M059J (cell line): ENCODE measurements at regions not wholly inside any gene's neighbourhood (a gene's known extent, or its start where the extent isn't known, plus 50 kb on each side); places are given as distances from the start of the nearest gene placed in this dataset.
A peak's percentile ranks its signal among the peaks of the same experiment; 100 is the strongest.
"Not testable (repeated sequence)": the region's sequence is repeated elsewhere in the genome, so short reads cannot be mapped to it uniquely, and the experiment has no call there.

Experiments used
- DNase-seq: peaks from one replicate; pipeline ENCODE4 v3.0.0-alpha.2; 2012; ENCODE audit warnings: low read depth

DNA sequence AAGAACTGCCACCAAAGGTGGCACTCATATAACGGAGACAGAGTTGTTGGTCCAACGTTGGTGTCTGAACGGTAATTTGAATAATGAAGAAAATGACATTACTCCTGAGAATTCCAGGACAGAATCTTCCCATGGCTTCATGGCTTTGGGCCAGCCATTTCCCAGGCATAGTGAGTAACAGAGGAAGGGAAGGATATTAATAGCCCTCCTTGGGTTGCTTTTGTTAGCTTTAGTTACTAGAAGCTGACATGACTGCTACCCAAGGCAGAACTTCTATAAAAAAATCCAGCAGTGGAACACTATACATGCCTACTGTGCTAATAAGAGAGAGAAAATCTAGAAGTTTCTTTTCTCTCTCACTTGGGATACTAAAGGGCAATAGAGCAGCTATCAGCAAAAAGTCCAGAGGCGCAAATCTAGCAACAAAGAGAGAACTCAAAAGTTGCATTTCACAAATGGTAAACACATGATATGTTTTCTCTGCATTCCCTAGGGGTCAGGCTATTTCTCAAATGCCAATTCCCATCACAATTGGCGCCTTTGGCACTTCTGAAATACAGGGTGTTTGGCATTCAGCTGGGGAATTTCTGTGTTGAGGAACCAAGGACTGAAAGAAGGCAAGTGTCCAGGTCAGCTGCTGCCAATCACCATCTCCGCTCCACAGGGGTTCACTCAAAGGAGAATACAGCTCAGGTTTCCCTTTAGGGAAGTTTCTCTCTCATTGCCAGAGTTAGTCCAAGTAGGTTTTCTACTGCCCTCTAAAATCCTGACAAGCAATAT is 160.8 kb upstream of the KYNU start:
- DNase-seq = peak; percentile 36

GRCh38 chr2:142714600-142714999 is 162.9 kb upstream of the KYNU start:
- no peak for DNase-seq

GRCh38 chr2:142710336-142710735 is 167.1 kb upstream of the KYNU start:
- no peak for DNase-seq

GRCh38 chr2:142707318-142707717 is 170.1 kb upstream of the KYNU start:
- no peak for DNase-seq

DNA sequence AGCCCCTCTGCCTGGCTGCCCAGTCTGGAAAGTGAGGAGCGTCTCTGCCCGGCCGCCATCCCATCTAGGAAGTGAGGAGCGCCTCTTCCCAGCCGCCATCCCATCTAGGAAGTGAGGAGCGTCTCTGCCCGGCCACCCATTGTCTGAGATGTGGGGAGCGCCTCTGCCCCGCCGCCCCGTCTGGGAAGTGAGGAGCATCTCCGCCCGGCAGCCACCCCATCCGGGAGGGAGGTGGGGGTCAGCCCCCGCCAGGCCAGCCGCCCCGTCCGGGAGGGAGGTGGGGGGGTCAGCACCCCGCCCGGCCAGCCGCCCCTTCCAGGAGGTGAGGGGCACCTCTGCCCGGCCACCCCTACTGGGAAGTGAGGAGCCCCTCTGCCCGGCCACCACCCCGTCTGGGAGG is 175.1 kb upstream of the KYNU start:
- DNase-seq = not testable (repeated sequence)

DNA sequence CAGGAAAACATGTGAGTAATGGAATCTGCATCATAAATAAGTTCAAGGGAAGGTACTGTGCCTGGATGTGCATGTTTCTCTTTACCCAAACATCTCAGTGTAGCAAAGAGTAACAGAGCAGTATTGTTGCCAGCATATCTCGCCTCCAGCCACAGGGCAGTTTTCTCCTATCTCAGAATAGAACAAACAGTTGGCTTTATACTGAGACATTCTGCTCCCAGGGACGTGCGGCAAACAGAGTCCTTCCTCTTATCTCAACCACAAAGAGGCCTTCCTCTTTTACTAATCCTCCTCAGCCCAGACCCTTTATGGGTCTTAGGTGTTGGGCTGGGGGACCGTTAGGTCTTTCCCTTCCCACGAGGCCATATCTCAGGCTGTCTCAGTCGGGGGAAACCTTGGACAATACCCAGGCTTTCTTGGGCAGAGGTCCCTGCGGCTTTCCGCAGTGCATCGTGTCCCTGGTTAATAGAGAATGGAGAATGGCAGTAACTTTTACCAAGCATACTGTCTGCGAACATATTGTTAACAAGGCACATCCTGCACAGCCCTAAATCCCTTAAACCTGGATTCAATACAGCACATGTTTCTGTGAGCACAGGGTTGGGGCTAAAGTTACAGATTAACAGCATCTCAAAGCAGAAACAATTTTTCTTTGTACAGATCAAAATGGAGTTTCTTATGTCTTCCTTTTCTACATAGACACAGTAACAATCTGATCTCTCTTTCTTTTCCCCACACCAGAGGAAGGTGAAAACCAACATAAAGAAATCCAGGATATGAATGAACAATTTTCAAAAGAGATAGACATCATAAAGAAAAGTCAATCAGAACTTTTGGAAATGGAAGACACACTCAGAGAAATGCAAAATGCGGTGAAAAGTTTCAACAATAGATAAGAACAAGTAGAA is 181.9 kb upstream of the KYNU start:
- DNase-seq = not testable (repeated sequence)

GRCh38 chr2:142694282-142694681 is 183.2 kb upstream of the KYNU start:
- no peak for DNase-seq

DNA sequence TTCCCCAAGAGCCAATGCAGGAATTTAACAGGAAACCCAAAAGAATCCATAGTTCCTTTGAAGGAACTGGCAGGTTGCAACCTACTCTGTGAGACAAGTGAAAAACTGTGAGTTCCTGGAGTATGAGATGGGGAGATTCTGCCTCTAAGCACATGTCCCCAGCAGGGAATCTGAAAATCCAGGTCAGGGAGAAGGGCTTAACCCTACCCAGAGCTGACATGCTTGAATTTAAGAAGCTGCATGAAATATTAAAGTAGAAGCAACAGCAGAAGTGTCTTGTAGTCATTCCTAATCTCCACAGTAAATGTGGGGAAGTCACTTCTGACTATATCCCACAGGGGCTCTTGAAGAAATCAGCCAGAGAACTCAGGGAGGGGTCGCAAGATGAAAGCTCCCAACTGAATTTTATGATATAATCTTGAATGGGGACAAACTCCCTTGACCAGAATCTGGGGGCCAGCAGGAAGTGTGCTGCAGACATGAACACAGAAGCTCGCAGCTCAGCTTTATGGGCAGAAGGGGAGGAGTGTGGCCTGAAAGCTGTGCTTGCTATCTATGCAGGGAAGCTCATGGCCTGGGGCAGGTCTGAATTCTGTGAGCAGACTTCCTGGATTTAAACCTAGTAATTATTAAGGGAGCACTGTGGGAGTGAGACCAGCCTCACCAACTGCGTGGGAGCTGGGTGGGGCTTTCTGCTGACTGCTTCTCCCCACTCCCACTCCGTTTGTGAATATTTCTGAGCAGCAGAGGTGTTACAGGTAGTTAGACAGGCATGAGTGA is 184.1 kb upstream of the KYNU start:
- DNase-seq = peak; percentile 6

DNA sequence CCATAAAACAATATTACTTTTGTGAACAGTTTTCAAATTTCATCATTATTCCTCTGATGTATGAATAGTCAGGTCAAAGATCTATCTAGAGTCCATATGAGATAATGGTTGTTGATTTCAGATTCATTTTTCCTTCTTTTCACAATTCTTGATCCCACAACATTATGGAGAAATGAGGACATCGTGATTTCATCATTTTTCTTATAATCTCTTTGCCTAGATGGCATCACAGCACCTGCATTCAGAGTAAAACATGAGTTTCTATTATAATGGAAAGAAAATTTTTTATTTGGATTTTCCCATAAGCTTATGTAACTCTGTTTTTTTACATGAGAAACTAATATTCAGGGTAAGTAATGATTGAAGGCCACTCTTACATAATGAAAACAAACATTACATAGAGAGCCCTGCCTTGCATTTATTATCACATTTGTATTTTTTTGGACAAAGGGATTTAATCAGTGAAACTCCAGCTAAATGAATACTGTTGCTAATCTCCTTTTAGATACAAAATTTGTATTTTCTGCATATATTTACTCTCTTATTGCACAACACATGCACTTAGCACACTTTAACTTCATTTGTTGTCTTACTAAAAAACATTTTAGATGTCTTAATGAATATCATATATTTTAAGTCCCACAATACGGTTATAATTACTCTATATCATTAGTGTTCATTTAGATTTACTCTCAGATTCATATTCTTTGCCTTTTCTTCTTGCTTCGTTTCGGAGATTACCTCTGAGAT is 188.4 kb upstream of the KYNU start:
- no peak for DNase-seq

- no peak for DNase-seq
These were observed 190.0 kb upstream of the KYNU start for GRCh38 chr2:142687509-142687908.

- DNase-seq = no peak
These were observed 190.4 kb upstream of the KYNU start for GRCh38 chr2:142687075-142687474.

- DNase-seq = no peak
These were observed 192.8 kb upstream of the KYNU start for GRCh38 chr2:142684667-142685066.

GRCh38 chr2:142682528-142682927 is 194.9 kb upstream of the KYNU start:
- DNase-seq = peak; percentile 35

DNA sequence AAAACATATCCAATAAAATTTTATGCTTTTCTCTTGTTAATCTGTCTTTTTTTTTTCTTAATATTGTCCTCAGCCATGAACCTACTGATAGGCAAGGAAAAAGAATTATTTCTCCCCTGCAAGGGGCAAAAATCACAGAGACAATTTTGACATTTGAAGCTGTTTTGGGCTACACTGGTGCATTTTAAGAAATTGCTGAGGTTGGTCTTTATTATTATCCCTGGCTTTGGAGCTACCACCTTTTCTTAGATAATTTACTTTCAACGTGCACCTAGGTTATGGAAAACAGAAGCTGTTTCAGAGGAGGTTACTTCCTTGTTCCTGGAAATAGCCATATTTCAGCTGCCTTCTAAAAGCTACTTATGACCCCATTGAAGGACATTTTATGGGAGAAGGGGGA is 195.5 kb upstream of the KYNU start:
- DNase-seq = no peak

DNA sequence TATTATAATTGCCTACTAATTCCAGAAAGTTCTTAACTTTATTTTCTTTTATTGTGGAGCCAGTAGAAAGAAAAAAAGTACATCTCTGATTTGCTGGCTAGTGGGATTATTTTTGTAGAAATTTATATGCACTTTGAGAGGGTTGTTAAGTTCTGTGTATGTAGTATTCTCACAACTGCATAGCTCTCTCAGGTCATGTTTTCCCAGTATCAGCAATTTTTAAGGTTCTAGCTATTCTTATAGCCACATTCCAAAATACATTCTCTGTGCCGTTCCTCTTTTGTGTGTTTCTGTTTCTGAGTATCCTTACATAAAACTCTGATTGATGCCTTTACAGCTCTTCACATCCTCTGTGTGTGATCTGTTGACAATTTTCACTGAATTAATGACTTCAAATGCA is 199.3 kb upstream of the KYNU start:
- DNase-seq = no peak

DNA sequence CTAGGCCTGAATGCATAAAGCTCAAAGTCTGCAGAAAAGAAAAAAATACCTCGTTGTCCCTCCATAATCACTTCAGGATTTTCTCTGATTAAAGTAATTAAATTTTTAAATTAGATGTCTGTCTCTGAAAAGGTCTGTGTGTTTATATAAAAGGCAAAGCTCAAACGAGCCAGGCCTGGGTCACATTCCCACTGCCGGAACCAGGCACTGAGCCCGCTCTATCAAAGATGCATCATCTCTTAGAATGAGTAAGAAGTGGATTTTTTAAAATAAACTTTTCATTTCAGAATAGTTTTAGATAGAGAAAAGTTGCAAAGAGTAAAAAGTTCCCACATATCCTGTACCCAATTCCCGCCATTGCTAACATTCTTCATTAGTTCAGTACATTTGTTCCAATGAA is 202.1 kb upstream of the KYNU start:
- DNase-seq = peak; percentile 22

GRCh38 chr2:142673836-142674235 is 203.6 kb upstream of the KYNU start:
- no peak for DNase-seq

GRCh38 chr2:142672698-142673097 is 204.8 kb upstream of the KYNU start:
- DNase-seq = no peak

DNA sequence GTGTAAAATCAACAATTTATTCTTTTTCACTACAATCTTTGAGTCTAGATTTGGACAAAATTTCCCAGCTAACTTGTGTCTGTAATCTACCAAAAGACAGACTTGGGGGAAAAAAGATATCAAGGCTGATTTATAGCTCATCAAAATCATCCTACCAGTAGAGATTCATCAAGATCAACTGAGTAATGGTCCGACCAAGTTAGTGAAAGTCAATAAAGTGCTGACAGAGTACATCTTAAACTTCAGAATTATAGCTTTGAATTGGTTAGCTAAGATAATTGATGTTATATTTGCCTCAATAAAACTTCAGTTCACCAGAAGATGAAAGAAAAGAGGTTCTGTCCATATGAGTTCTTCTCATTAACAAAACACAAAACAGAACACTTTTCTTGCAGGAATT is 207.1 kb upstream of the KYNU start:
- no peak for DNase-seq

DNA sequence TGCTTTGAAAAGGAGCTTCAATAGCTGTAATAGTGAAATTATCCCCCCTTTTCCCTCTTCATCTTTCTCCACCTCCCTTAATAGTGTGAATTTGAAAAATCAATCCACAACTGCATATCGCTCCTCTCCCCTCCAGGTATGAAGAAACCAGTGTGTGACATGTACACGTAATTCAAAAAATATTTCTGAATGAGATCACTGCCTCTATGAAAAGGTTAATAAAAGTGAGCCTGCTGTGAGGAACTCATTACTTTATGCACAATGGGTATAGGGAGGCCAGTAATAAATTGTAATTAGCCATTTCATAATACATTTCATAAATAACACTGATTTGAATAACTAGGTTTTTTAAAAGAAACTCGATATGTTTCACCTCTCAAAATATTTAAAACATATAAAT is 209.0 kb upstream of the KYNU start:
- DNase-seq = peak; percentile 54

DNA sequence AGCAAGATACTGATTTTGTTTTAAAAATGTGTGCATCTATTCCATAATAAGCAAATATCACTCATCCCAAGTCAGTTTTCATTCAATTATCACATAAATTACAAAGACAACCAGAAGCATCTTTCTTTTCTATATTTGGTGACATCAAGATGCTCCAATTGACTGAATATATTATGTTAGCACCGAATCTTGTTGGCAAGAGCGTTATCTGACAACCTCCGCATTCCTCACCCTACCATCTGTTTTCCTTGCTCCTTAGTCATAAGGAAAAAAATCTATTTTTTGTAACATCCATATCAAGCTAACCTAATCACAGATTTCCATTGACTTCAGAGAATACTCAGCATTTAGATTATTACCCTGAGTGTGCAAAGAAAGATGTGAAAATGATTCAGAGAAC is 212.2 kb upstream of the KYNU start:
- no peak for DNase-seq

DNA sequence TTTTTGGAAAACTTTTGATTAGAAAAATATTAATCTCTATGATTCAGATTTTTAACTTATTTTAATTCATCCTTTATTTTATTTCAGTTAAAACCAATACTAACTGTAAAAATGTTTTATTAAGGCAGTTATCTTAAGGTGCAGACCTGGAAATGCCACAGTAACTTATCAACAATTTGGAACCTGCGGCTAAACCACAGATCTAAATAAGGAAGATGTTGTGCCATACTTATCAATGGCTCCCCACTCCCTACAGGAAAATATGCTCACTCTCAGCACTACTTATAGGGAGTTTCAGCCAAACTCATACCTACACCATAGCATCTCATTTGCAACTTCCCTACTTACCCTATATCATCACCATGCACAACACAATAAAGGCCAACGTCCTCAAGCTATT is 226.9 kb upstream of the KYNU start:
- DNase-seq = no peak
